NOMO-1 treated with DMSO at 0.1 percent for 48 hours (cell line): ENCODE measurements at regions not wholly inside any gene's neighbourhood (a gene's known extent, or its start where the extent isn't known, plus 50 kb on each side); places are given as distances from the start of the nearest gene placed in this dataset.
A peak's percentile ranks its signal among the peaks of the same experiment; 100 is the strongest.

ENCODE experiments used
- DNase-seq: peaks from one replicate; lab custom pipeline; 2025; ENCODE audit not compliant: unreplicated experiment; lab: John Stamatoyannopoulos, UW

DNA sequence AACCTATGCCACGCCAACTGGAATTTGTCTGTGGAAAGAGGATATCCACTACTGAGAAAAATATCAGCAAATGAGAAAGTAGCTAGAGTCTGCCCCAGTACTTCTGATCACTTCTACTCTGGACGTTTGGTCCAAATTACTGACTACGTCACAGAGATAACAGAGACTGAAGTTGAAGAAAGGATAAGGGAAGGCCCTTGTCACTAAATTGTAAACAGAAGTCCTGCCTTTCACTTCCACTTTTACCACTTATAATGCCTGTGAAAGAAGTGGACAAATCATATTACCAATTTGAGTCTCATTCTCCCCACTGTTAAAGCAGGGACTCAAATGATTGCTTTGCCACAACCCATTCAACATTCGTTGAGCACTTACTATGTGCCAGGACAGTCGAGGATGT lies 173.9 kb upstream of the ERBB4 start:
- DNase-seq = no peak

DNA sequence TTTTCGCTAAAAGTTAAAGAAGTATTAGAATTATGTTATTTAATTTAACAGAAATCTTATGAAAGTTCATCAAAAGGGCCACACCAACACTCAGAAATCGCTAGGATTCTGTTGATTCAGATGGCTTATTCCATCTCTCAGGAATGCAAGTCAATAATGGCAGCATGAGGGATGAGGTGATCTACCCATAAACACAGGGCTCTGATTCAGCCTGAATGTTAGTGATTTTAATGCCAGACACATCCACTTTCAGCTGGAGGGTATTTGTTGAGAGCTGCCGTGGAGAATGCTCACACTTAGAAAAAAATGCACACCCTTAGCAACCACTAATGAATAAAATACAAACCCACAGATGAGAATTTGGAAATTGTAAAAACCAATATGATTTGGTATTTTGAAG lies 173.3 kb upstream of the ERBB4 start:
- no peak for DNase-seq

DNA sequence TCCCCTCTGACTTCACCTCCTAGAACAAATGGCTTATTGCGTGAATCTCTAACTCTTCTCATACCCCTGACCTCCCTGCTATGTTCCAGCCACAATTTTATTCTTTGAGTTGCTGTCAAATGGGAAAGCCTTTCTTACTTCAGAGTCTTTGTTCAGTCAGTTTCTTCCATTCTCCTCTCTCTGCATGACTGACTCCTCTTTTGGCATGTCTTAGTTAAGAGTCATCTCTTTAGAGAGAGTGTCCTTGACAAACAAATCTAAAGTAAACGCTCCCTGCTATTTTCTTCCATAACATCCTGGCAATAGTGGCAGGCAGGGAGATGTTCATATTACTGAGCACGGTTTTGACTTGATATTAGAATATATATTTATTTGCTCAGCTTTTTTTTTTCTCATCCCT lies 170.7 kb upstream of the ERBB4 start:
- no peak for DNase-seq

DNA sequence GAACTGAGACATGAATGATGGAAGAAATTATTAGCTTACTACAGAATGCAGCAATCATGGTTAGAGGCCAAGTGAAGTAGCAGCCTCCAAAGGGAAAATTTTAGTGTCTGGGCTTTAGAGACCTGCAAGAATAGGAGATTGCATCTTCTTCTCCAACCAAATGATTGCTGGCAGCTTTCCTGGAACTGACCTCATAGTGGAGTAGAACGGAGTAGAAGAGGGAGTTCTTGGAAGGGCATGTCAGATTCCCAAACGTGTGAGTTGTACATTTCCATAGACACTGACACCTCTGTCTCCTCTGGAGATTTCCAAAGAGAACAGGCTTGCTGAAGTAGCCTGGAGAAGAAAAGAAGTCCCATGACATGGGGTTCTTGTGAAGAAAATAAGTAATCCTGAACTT lies 169.8 kb upstream of the ERBB4 start:
- no peak for DNase-seq

DNA sequence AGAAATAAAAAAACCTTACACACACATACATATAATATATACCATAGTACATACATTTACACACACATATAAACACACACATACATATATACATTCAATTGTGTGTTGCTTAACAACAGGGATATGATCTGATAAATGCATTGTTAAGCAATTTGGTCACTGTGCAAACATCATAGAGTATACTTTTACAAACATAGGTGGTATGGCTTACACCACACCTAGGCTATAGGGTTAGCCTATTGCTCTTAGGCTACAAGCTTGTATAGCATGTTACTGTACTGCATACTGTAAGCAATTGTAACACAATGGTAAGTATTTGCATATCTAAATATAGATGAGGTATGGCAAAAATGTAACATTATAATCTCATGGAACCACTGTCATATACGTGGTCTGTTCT lies 156.8 kb upstream of the ERBB4 start:
- DNase-seq = no peak

DNA sequence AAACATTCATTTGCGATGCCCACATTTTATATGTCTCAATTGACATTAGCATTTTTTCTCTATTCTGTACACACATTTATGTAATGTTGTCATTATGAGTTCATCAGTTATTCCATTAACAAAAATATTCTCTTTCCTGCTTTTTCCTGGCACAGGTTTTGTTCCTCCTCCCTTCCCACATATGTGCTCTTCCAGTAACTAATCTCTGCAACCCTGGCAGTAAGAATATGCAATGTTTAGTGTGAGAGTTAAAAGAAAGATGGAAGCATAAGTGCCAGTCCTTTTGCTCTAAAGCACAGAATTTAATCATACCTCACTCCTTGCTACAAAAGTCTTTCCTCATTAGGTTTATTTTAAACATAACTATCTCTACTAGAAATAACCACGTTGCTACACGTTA lies 155.8 kb upstream of the ERBB4 start:
- no peak for DNase-seq

DNA sequence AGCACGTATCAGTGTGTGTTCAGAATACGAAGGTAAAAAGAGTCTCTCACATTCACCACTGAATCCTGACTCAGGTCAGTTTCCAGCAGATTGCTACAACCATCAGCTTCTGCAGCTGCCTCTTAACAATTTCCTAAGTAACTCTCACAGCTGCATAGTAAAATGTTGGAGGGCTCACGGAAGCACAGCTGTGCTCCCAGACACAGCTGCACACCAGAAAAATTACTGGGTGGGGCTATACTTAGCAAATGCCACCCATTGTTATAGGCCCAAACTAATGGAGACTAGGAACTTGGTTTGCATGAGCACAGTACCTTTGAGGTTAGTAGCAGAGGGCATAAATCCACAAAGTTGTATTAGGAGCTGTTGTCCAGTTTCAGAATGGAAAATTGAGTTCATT lies 153.9 kb upstream of the ERBB4 start:
- no peak for DNase-seq

DNA sequence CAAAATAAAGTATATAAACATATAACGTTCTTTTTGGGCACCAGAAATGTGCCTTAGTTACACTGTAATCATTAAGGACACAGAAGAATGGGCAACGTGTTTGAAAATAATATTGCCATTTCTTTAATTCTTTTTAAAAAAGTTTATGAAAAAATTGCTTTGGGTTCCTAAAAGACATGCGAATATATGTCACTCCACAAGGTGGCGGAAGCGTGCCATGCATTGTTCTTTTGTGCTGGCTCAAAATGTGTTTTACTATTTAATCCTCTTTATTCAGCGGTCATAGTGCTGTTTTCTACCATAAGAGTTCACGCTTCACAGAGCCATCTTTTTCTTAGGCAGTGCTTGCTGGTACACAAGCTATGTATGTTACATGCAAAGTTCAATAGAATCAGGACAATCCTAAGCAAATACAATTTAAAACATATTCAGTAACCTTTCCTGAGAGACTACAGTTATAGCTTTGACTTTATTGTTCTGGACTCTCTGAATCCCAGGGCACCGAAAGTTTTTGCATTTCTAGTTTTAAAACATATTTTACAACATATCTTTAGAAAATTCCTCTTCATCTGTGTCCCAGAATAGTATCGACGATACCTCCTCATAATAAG lies 147.8 kb upstream of the ERBB4 start:
- DNase-seq = peak; percentile 35

DNA sequence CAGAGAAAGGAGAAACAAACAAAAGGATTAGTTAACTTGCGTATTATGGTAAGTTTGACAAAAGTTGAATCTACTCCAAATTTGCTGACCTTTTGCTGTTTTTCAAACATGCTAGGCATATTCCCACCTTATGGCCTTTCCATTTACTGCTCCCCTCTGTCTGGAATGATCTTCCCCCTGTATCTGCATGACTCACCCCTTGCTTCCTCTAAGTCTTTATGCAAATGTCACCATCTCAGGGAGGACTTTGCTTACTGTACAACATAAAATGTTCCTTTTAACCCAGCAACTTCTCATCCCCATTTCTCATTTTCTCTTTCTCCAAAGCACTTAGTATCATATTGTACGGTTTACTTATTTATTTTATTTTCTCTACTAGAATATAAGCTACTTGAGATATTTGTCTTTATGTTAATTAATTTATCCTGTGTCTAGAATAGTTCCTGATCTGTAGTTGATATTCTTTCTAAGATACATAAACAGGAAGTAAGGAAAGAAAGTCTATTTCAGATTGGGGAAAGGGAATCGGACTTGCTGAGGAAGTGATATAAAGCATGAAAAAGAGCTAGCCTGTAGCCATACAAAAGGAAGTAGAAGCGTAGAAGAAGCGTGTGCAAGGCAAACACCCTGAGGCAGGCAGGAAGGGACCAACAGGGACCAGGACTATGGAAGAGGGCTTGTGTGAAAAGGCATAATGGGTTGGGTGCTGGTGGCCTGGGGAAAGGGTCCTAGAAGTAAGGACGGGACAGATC lies 144.9 kb upstream of the ERBB4 start:
- DNase-seq = peak; percentile 1

DNA sequence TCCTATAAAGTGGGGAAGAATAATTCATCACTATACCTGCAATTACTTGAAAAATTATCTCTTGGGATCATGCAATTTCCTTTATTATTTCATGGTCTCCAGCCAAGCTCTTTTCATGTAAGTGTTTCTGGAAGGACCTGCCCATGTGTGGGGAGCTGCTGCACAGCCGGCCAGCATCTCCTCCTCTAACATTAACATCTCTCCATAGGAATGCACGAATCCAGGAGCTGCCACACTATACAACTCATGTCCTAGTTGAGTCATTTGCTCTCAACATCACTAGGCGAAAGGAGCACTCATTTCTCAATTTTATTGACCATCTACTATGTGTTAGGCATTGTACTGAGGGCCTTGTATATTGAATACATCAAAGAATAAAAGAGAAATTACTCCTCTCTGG lies 144.3 kb upstream of the ERBB4 start:
- no peak for DNase-seq

DNA sequence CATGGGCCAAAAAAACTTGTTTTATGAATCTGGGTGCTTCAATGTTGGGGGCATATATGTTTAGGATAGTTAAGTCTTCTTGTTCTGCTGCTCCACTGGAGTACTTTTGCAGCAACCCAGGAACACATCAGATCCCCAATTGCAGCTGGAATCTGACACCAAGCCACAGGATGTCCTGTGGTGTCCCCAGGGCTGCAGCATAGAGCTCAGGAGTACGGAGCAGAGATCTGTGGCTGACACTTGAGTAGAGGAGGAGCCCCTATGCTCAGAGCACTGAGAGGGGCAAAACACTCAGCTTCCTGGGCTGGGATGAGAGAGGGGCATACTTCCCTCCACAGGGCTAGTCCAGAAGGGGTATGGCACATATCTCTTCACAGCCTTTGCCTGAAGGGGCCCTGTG lies 138.9 kb upstream of the ERBB4 start:
- no peak for DNase-seq

DNA sequence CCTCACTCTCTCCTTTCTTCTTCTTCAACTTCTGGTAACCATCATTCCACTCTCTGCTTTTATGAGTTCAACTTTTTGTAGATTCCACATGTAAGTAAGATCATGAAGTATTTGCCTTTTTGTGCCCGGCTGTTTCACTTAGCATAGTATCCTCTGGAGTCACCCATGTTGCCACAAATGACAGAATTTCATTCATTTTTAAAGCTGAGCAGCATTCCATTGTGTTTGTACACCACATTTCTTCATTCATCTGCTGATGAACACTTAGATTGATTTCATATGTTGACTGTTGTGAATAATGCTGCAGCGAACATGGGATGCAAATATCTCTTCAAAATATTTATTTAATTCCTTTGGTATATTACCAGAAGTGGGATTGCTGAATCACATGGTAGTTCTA lies 133.6 kb upstream of the ERBB4 start:
- DNase-seq = no peak

DNA sequence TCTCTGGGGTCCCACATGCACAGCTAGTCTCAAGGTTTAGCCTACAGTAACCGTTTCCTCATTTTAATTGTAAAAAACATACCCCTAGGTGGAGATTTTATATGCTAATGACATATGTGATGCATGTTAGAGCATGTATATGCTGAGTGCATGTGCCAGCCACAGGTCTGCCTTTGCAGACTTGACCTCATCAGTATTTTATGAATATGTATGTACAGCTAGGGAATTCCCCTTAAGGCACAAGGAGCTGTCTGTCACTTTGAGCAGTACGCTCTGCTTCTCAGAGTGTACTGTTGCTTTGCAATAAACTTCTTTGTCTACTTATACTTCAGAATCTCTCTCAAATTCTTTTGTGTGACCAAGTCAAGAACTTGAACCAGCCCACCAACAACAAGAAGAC lies 131.2 kb upstream of the ERBB4 start:
- DNase-seq = no peak

DNA sequence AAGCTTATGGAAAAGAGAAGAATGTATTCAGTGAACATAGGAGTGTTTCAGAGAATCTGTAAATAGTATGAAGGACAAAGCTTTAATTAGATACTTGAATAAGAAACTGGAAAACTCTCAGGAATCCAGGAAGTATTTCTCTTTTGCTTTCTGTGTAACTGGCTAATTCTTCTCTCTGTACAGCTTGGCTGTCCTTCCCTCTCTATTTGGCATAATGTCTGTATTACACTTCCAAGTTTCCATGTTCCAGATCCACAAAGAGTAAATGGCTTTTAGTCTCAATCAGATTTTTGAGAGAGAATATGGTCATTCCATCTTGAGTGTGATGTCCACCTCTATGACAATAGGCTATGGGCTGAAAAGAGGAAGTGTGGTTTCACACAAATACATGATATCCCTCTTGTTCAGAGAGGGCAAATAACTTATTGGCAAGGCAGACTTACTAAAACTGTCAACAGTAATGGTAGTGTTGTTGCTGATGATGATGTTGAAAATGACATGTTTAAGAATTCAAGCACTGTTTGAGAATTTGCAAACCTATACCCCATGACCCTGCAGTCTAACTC lies 129.2 kb upstream of the ERBB4 start:
- DNase-seq = no peak

DNA sequence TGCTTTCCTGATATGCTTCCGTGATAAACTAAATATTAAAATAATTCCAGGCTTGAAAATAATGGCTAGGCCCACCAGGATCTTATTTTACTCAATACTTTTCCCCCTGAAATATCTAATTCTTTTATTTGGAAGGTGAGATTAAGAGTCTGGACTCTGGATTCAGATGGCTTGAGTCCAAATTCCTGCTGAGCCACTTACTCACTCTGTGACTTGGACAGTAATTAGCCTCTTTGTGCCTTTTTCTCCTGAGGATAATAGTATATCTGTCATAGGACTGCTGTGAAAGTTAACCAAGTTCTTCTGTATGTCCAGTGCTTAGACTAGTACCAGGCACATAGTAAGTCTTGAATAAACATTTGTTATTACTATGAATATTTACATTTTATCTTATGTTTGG lies 127.3 kb upstream of the ERBB4 start:
- no peak for DNase-seq

DNA sequence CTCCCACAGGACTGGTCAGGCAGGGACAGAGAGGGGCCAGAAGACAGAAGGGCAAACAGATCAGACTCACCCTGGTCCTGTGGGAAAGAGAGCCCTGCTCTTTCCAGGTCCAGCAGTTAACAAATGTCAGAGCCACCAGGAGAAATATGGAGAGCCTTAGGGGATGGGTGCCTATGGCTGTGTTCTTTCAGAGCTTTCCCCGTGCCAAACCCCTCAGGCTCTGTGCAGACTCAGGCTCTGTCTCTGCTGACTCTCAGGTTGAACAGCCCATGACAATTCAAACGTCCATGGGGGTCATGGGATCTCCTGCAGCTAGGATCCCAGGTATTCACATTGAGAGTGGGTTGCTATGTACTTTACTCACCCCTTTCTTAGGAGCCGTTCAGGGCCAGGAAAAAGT lies 120.8 kb upstream of the ERBB4 start:
- DNase-seq = no peak

DNA sequence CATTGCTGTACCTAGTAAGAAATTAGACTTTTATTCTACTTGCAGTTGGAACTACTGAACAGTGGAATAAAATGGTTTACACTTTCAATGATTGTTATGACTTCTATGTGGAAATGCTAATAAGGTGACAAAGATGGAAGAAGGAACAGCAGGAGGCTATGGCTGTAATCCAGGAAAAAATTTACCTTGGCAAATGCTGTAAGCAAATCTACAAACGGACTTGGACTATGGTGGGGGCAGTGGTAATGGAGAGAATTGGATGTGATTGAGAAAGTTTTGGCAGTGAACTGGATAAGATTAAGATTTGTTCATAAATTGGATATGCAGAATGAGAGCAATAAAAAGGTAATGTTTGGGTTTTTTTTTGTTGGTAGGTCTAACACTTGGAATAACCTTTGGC lies 111.0 kb upstream of the ERBB4 start:
- no peak for DNase-seq

DNA sequence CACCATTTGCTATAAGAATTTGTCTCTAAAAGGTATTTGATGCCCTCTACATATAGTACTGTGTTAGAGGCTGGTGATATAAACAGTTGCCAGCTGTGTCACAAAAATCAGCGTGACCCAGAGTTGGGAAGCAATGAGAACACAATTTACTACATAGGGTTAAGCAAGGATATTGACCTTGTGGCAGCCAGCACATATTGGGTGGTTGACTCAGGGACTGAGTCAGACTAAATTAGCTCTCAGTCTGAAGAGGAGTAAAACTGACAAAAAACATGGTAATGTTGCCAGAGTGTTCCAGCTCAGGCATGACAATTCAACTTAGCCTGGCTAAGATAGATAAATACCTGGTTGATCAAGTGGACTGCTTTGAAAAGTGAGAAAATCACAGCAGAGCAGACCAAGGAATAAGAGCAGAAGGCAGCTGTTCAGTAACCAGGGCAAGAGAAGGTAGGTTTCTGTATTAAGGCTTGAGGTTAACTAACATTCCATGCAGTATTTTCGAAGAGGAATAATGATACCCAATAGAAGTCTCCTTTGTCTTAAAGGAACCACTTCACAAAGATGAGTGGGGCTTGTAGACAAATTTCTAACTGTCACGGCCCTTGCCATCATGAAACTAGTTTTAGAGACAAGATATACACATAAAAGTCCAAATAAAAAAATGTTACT lies 108.2 kb upstream of the ERBB4 start:
- no peak for DNase-seq

DNA sequence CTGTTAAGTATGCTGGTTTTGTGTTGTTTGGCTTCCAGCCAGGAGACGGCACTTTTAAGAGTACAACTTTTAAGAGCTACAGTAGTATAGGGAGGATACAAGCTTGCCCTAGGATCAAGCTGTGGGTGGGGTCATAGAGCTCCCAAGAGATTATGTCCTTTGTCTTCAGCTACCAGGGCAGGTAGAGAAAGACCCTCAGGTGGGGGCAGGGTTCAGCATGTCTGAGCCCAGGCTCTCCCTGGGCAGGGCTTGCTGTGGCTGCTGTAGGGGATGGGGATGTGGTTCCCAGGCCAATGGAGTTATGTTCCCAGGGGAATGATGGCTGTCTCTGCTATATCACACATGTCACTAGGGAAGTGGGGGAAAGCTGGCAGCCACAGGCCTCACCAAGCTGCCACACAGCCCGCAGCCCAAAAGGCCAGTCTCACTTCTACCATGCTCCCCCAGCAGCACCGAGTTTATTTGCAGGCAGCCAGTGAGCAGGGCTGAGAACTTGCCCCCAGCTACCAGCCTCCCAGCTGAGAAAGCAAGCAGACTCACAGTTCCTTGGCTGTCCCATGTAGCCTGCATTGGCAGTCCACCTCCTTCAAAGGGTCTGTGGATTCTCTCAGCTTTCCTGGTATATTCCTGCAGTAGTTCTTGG lies 105.7 kb upstream of the ERBB4 start:
- no peak for DNase-seq

DNA sequence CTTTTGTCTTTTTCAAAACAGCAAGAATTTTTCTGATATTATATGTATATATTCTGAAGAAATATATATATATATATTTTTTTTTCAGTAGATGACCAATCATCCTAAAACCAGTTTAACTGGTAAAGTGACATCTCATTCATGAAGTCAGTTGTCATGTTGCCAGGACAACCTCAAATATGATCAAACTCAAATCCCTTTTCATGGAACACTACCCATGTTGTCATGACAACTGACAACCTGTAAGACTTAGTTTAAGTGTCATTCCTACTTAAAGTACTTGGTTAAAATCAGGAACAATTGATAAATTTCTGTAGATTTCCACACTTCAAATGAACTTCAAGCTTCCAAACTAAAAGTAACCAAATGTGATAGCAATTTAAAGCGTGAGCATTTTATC lies 101.8 kb upstream of the ERBB4 start:
- no peak for DNase-seq

DNA sequence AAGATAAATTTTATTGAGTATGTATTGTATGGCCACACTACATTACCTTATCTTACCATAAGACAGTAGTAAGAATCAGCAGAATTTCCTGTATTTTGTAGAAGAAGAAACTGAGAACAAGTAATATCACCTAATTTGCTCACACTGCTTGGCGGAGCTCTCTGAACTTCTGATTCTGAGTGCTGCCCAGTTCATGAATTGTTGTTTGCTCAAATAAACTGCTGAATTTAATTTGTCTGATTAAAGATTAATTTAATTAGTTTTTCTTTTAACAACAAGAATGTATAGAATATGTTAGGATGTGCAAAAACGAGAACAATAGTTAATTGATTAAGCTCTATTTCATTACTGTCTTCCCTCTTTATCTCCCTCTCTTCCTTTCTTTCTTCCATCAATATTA lies 100.1 kb upstream of the ERBB4 start:
- DNase-seq = no peak

DNA sequence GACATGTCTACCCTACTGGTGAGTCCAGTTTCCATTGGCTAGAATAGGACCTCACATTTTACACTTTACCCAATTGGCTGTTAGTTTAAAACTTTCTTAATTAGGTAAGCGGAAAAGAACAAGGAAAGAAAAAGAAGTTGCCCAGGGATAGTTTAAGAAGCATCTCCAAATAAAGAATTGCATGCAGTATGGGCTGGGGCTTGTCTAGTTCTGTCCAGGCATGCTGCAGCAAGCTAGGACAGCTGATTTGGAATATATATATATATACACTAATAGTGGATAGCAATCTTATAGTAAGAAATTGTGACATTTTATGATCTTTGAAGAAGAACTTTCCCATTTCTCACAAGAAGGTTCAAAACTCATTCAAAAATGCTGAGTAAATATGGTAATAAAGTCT lies 90.0 kb upstream of the ERBB4 start:
- no peak for DNase-seq
